RWPE1 (cell line): ENCODE measurements at regions not wholly inside any gene's neighbourhood (a gene's known extent, or its start where the extent isn't known, plus 50 kb on each side); places are given as distances from the start of the nearest gene placed in this dataset.
"Not testable (repeated sequence)": the region's sequence is repeated elsewhere in the genome, so short reads cannot be mapped to it uniquely, and the experiment has no call there.

Source experiments
- CTCF ChIA-PET: fragments of 350-600 bp; sonication (Branson Sonifier 250); formaldehyde crosslinking; extraction: SDS; loops from one replicate; lab custom pipeline; 2021; lab: Yijun Ruan, JAX
- POLR2A ChIA-PET: fragments of 400-600 bp; formaldehyde crosslinking; extraction: SDS; loops from one replicate; lab custom pipeline; 2020; ENCODE audit warnings: antibody characterized with exemption; ENCODE audit not compliant: low non-redundant PET; lab: Yijun Ruan, JAX
- DNase-seq: peaks from one replicate; pipeline ENCODE4 v3.0.0; 2012; ENCODE audit warnings: low spot score
- H3K27ac ChIP-seq: fragments of 450-650 bp; 2 replicates; pipeline ENCODE4 v1.5.1; 2017
- CTCF ChIP-seq: fragments of 450-650 bp; conservative IDR thresholded peaks from 2 replicates; pipeline ENCODE4 v1.5.1; 2017; ENCODE audit warnings: low read depth, mild to moderate bottlenecking

DNA sequence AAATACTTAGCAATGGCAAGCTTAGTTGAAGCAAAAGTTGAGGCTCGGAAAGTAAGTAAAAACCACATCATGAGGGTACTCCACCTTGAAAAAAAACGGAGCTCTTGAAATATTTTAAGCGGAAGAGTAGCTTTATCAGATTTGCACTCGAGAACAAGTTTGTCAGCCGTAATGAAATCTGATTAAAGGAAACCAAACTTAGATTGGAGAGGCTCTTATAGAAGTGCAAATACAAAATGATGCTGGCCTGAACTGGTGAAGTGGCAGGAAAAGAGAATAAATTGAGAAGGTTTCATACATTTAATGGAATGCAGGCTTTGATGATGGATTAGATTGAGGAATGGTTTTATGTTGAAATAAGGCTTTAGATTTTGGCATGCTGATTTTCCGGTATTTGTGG, 484.2 kb downstream of the PID1 start:
- POLR2A ChIA-PET = no interaction called here
- no peak for DNase-seq
- H3K27ac ChIP-seq = no peak overlapping the region
- CTCF ChIA-PET = no interaction called here
- TF ChIP-seq CTCF = no peak

DNA sequence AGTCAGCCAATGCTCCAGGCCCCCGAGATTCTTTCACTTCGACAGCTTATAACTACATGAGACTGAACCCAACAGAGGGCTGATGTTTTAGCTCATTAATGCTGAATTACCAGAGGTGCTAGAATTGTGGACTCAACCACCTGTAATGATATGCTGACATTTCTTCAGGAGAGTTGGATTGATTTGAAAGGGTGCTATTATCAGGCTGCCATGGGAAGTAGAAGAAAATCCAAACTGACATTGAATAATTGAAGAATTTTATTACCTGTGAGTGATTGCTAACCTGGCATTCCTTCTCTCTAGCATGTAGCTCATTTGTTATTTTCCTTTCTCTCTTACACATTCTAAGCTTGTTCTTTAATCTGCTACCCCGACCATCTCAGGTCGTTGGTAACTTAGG, 488.8 kb downstream of the PID1 start:
- no peak for TF ChIP-seq CTCF
- POLR2A ChIA-PET = no interaction called here
- DNase-seq = no peak
- no peak overlapping the region for H3K27ac ChIP-seq
- CTCF ChIA-PET = no interaction called here

DNA sequence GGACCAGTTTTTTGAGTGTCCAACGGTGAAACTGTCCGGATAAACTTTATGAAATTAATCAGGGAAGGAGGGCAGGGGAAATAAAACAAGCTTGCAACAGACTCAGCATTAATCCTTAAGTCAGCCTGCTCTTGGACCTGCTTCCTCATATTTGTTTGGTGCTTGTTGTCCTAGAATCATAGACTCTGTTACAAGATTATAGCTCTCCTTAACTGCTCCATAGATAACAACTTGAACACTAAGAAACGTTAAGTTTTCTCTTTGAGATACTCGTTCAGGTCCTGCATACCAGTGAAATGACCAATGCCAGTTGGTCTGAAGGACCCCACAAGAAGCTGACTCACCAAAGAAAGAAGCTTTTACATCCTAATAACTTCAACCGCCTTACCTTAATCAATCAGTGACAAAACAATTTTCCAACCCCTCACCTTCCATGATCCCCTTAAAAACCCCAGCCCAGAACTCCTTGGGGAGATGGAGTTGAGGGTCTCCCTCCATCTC, 493.2 kb downstream of the PID1 start:
- ChIA-PET POLR2A (no interaction called here), CTCF (no interaction called here)
- TF ChIP-seq CTCF = no peak
- no peak for DNase-seq
- H3K27ac ChIP-seq = no peak overlapping the region

DNA sequence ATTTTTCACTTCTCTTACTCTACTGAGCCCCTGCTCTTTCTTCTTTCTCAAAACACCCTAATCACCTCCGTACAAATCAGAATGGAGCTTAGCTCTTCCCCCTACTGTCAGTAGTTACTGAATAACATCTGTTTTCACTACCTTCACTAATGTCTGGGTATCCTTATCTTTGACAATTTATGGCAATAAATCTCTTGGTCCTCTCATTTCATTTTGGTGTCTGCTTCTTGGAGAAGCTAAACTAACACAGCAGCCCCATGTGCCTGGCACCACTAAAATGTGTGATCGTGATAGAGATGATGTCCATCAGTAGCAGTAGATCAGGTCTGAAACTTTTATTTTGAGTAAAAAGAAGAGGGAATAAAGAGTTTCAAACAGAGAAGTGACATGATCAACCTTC, 496.5 kb downstream of the PID1 start:
- TF ChIP-seq CTCF = no peak
- DNase-seq = no peak
- ChIA-PET POLR2A (no interaction called here), CTCF (interaction anchor here (0.6 kb wide), 1 partner anchor 232 kb away, joined by 3 read pairs; no protein-coding TSS in a partner anchor)
- no peak overlapping the region for H3K27ac ChIP-seq

GRCh38 chr2:228771774-228772173, 499.3 kb downstream of the PID1 start:
- no peak for TF ChIP-seq CTCF
- CTCF ChIA-PET = interaction anchor here (0.6 kb wide), 1 partner anchor 10 kb away, joined by 3 read pairs; no protein-coding TSS in a partner anchor
- no peak overlapping the region for H3K27ac ChIP-seq
- POLR2A ChIA-PET = no interaction called here
- no peak for DNase-seq

- ChIA-PET CTCF (no interaction called here), POLR2A (no interaction called here)
- no peak overlapping the region for H3K27ac ChIP-seq
- no peak for DNase-seq
- no peak for TF ChIP-seq CTCF
These were observed 499.8 kb downstream of the PID1 start for GRCh38 chr2:228771315-228771714.

DNA sequence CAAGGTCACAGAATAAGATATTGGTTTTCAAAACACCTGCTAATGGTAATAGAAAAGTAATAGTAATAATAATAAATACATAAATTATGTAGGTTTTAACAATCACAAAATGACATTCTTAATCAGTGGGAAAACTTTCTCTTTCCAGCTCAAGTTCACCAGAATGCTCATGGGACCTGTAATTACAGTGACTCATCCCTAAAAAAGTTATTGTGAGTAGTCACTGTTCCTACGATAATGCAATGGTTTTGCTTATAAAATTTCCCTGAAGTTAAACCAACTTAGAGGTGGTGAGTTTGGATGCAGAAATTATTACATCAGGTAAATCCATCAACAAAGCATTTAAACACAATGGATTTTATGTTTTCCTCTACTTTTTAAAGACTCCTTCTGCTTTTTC, 502.3 kb downstream of the PID1 start:
- ChIA-PET CTCF (no interaction called here), POLR2A (no interaction called here)
- no peak for TF ChIP-seq CTCF
- DNase-seq = peak; percentile 44
- H3K27ac ChIP-seq = no peak overlapping the region

GRCh38 chr2:228768141-228768540, 502.9 kb downstream of the PID1 start:
- H3K27ac ChIP-seq, POLR2A ChIA-PET, CTCF ChIA-PET, DNase-seq: not testable (repeated sequence)
